ENCODE measurements at regions not wholly inside any gene's neighbourhood (a gene's known extent, or its start where the extent isn't known, plus 50 kb on each side); places are given as distances from the start of the nearest gene placed in this dataset.

DNA sequence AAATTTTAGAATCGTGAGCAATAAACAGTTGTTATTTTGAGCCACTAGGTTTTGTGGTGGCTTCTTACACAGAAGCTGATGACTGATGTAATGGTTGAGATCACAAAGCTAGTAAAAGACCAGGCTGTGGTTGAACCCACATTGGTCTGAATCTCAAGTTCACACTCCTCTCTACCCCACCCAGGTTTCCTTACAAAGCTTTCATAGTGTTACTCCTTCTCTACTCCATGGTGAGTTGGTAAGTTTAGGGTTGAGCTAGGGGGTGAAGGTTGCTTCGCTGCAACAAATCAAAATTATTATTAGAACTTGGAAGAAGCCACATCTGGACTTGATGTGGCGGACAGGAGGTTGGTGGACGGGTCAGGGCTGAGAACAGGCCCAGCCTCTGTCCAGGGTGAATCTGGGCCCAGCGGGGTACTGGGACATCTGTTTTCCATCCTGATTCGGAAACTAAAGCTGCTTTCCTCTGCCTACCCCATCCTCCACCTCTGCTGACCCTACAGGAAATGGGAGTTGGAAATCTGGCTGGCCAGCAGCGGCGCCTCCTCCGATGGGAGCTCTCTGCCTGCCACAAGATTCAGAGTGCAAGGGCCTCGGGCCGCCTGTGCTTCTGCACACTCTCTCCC is 86.3 kb downstream of the ZFP36L2 start:
- H3K4me1 Mint-ChIP-seq (ENCODE audit: low read depth) = peaks cover 53% of the 10 kb centered on the region
- H3K9me3 Mint-ChIP-seq = peaks cover 8% of the 10 kb centered on the region
- H3K27me3 Mint-ChIP-seq = no peaks in the 10 kb centered on the region
- no peaks in the 10 kb centered on the region for H3K36me3 Mint-ChIP-seq (ENCODE audit: low read depth)
- intact Hi-C loops (cut with micrococcal nuclease) = loop anchor here (10.0 kb wide), 1 partner anchor 285 kb away; no protein-coding TSS in a partner anchor
- H3K4me3 Mint-ChIP-seq = no peak overlapping the region
- no peak overlapping the region for H3K27ac Mint-ChIP-seq

DNA sequence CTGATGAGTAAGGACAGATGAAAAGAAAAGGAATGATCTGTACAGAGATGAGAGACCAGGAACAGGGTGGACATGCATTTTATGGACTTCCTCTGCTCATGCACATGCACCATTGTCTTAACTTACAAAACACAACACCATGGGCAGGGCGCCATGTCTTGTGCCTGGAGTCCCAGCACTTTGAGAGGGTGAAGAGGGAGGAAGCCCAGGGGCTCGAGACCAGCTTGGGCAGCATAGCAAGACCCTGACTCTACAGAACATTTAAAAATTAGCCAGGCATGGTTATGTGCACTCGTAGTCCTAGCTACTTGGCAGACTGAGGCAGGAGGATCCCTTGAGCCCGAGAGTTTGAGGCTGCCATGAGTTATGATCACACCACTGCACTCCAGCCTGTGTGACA is 86.9 kb downstream of the ZFP36L2 start:
- intact Hi-C loops (cut with micrococcal nuclease) = loop anchor here (10.0 kb wide), 1 partner anchor 285 kb away; no protein-coding TSS in a partner anchor
- no peak overlapping the region for H3K4me3 Mint-ChIP-seq
- H3K9me3 Mint-ChIP-seq = peaks cover 8% of the 10 kb centered on the region
- no peaks in the 10 kb centered on the region for H3K27me3 Mint-ChIP-seq
- no peak overlapping the region for H3K27ac Mint-ChIP-seq
- H3K36me3 Mint-ChIP-seq (ENCODE audit: low read depth) = no peaks in the 10 kb centered on the region
- peaks cover 49% of the 10 kb centered on the region for H3K4me1 Mint-ChIP-seq (ENCODE audit: low read depth)

DNA sequence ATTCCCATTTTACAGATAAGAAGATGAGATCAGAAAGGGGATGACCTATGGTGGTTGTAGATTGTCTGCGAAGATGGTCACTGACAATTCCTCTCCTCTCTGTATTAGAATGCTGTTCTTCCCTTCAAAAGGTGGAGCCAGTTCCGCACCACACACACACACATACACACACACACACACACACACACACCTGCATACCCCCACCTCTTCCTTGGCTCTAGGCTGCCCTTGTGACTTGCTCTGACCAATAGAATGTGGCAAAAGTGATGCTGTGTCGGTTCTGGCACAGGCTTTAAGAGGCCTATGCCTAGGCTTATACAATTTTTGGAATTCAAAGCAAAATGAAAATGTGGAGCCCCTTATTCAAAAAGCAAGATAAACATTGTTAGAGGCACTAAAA is 88.0 kb downstream of the ZFP36L2 start:
- Mint-ChIP-seq H3K9me3 (peaks cover 8% of the 10 kb centered on the region), H3K27ac (no peak overlapping the region), H3K27me3 (no peaks in the 10 kb centered on the region), H3K36me3 (ENCODE audit: low read depth) (no peaks in the 10 kb centered on the region), H3K4me3 (no peak overlapping the region), H3K4me1 (ENCODE audit: low read depth) (peaks cover 52% of the 10 kb centered on the region)
- intact Hi-C loops (cut with micrococcal nuclease) = loop anchor here (10.0 kb wide), 1 partner anchor 284 kb away; no protein-coding TSS in a partner anchor

DNA sequence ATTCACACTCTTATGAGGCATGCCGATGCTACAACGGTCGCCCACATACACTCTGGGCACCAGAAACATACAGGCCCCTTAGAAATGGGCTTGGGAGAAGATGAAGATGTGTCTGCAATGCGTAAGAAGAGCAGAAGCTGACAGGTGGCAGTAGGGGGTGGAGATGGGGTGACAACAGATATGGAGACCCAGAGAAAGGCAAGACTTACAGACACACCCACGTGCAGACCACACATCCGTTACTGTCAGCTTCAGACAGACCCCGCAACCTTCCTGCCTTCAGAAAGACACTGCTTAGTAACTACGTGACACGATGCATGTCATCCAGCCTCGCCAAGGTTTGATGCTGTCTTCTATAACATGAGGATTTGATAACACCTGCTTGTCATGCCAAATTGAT is 89.5 kb downstream of the ZFP36L2 start:
- H3K4me1 Mint-ChIP-seq (ENCODE audit: low read depth) = peaks cover 54% of the 10 kb centered on the region

DNA sequence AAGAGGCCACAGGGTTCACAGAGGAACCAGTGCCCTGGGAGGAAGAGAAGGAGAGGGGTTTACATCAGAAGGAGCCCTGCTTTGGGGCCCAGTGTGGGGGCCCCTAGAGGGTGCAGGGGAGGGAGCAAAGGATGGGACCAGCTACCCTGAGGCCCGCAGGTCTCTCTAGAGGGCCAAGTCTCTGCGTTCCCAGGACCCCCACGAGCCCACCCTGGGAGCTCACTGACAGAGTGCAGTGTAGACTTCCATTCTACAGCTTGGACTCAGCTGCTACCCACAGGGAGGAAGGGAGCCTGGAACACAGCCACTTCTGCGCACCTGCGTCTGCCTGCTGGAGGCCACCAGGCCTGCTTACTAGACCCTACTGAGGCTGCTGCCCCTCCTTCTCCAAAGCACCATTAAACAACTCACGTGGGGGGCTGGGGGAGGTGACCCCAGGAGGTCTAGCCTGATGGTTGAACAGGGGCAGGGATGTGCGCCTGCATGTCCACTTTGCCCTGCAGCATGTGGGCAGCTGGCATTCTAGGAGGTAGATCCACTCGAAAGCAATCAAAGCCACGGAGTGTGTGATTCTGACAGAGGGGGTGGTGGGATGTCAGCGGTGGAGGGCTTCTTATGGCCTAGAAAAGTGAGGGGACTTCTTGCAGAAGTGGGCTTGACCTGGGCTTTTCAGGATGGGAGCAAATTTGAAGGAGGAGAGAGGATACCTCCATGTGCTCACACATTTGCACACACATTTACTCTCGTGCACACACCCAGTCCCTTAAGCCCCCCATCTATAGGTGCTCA is 90.2 kb downstream of the ZFP36L2 start:
- Mint-ChIP-seq H3K36me3 (ENCODE audit: low read depth) (no peaks in the 10 kb centered on the region), H3K27me3 (no peaks in the 10 kb centered on the region), H3K9me3 (no peaks in the 10 kb centered on the region), H3K4me3 (no peak overlapping the region), H3K4me1 (ENCODE audit: low read depth) (peaks cover 60% of the 10 kb centered on the region), H3K27ac (peak overlapping the region; percentile 78)
- intact Hi-C loops (cut with micrococcal nuclease) = loop anchor here (10.0 kb wide), 1 partner anchor 281 kb away; no protein-coding TSS in a partner anchor

More for the DNA sequence above, 89.5 kb downstream of the ZFP36L2 start:
- intact Hi-C loops (cut with micrococcal nuclease) = loop anchor here (10.0 kb wide), 1 partner anchor 282 kb away; no protein-coding TSS in a partner anchor
- Mint-ChIP-seq H3K27ac (peak overlapping the region; percentile 9), H3K36me3 (ENCODE audit: low read depth) (no peaks in the 10 kb centered on the region), H3K9me3 (no peaks in the 10 kb centered on the region), H3K4me3 (no peak overlapping the region), H3K27me3 (no peaks in the 10 kb centered on the region)

DNA sequence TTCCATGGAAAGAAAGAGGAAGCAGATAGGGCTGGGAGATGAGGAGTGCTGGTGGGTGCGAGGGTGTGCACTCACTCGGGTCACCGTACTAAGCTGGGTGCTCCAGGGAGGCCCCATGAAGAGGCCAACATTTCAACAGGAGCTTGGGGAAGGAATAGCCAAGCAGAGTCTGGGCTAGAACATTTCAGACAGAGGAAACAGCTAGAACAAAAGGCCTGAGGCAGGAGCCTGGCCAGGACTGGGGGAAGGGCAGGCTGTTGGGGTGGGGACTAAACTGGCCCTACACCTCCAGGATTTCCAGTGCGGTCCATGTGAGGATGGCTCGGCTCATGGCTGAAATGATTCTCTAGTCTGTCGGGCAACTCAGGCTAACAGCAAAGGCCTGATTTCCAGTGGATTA is 90.8 kb downstream of the ZFP36L2 start:
- peak overlapping the region; percentile 78 for H3K27ac Mint-ChIP-seq
- no peaks in the 10 kb centered on the region for H3K27me3 Mint-ChIP-seq
- no peaks in the 10 kb centered on the region for H3K36me3 Mint-ChIP-seq (ENCODE audit: low read depth)
- H3K4me1 Mint-ChIP-seq (ENCODE audit: low read depth) = peaks cover 66% of the 10 kb centered on the region
- intact Hi-C loops (cut with micrococcal nuclease) = loop anchor here (10.0 kb wide), 1 partner anchor 281 kb away; no protein-coding TSS in a partner anchor
- no peaks in the 10 kb centered on the region for H3K9me3 Mint-ChIP-seq
- H3K4me3 Mint-ChIP-seq = no peak overlapping the region

DNA sequence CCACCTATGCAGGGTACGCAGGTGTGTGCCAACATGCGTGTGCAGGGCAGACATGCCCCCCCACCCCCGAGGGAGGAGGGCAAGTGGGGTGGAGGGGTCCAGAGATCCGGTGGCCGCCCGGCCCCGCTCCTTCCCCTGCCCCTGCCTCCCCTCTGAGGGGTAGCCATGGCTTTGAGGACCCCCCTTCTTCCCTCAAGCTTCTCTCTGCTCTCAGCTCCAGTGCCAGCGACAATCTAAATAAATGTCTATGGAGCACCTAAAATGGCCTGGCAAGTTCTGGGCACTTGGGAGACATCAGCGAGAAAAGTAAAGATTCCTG is 91.9 kb downstream of the ZFP36L2 start:
- H3K36me3 Mint-ChIP-seq (ENCODE audit: low read depth) = no peaks in the 10 kb centered on the region
- H3K27me3 Mint-ChIP-seq = no peaks in the 10 kb centered on the region
- peak overlapping the region; percentile 71 for H3K27ac Mint-ChIP-seq
- H3K9me3 Mint-ChIP-seq = no peaks in the 10 kb centered on the region
- peaks cover 77% of the 10 kb centered on the region for H3K4me1 Mint-ChIP-seq (ENCODE audit: low read depth)
- intact Hi-C loops (cut with micrococcal nuclease) = loop anchor here (5.0 to 10.0 kb wide), 3 partner anchors 33 to 348 kb away; no protein-coding TSS in a partner anchor
- no peak overlapping the region for H3K4me3 Mint-ChIP-seq

DNA sequence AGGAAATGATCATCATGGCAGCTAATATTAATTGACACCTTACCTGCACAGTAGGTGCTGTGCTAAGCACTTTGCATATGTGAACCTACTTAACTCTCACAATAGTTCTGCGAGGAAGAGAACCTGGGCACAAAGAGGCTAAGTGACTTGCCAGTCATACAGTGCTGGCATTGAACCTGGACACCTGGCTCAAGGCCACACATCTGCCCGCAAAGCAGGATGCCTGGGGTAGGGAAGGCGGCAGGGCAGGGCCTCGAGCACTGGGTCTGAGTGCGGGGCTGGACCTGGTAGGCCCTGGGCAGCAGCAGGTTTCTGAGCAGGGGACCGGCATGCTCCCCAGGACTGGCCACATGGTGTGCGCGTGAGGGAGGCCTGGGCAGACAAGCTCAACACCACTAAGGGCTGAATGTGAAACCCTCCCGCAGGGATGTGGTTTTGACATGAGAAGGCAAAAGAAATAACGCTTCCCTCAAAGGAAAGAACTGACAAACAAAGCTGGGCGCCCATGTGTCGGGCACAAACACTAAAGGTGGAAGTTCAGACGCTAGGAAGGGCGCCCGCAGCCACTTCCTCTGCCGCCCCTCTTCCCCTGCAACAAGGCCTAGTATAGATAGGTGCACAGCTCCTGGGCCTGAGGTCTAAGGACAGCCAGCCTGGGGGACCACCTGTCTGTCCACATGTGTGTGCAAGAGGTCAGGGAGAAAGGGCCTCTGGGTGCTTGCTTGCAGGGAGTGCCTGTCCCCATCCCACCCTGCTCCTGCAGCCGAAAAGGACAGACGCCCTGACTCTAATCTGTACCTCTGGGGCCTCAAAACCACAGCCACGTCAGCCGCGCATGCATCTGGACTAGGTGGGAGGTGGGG is 92.5 kb downstream of the ZFP36L2 start:
- Mint-ChIP-seq H3K27ac (peak overlapping the region; percentile 71), H3K9me3 (no peaks in the 10 kb centered on the region), H3K4me3 (no peak overlapping the region), H3K36me3 (ENCODE audit: low read depth) (no peaks in the 10 kb centered on the region), H3K27me3 (no peaks in the 10 kb centered on the region), H3K4me1 (ENCODE audit: low read depth) (peaks cover 83% of the 10 kb centered on the region)
- intact Hi-C loops (cut with micrococcal nuclease) = loop anchor here (5.0 to 10.0 kb wide), 3 partner anchors 33 to 348 kb away; no protein-coding TSS in a partner anchor

DNA sequence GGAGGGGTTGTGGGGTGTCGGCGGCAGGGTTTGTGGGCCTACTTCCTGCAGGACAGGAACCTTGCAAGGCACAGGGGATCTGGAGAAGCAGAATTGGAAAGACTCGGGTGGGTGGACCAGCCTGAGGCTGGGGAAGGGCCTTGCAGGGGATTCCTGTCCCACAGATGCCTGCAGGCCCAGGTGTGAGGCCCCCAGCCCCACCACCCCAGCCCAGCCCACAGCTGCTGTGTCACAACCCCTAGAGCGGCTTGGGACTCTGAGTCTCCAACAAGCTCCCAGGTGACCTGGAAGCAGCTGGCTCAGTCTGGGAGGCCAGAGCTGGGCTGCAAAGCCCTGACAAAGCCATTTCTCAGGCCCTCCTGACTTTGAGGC is 93.1 kb downstream of the ZFP36L2 start:
- H3K9me3 Mint-ChIP-seq = no peaks in the 10 kb centered on the region
- H3K27ac Mint-ChIP-seq = peak overlapping the region; percentile 71
- no peaks in the 10 kb centered on the region for H3K27me3 Mint-ChIP-seq
- no peak overlapping the region for H3K4me3 Mint-ChIP-seq
- no peaks in the 10 kb centered on the region for H3K36me3 Mint-ChIP-seq (ENCODE audit: low read depth)
- intact Hi-C loops (cut with micrococcal nuclease) = loop anchor here (5.0 to 10.0 kb wide), 3 partner anchors 34 to 349 kb away; no protein-coding TSS in a partner anchor
- H3K4me1 Mint-ChIP-seq (ENCODE audit: low read depth) = peaks cover 89% of the 10 kb centered on the region

DNA sequence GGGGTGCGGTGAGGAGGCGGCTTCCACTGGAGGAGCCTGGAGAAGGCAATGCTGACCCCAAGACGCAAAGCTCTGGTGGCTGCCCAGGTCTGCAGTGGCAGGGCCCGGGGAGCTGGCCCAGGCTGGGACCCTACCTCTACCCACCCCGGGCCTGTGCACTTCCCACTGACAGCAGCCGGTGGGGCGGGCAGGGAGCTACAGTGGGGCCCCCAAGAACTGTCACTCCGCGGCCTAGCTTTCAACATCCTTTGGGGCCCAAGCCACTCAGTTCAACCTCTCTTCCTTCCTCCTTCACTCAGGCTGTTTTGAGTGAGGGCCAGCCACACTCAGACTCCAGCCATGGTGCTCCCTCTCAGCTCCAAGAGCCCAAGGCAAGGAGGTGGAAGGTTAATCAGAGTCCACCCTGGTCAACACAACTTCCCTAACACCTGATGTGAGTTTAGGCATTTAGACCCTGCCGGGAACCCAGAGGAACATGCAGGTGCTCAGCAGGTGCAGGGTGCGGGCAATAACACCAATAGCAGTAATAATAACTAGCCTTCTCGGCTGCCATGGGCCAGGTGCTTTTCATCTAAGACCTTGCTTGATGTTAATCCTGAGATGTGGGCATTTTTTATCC is 93.6 kb downstream of the ZFP36L2 start:
- Mint-ChIP-seq H3K4me3 (no peak overlapping the region), H3K9me3 (no peaks in the 10 kb centered on the region), H3K36me3 (ENCODE audit: low read depth) (no peaks in the 10 kb centered on the region), H3K4me1 (ENCODE audit: low read depth) (peaks cover 93% of the 10 kb centered on the region), H3K27me3 (no peaks in the 10 kb centered on the region), H3K27ac (peak overlapping the region; percentile 84)
- intact Hi-C loops (cut with micrococcal nuclease) = loop anchor here (5.0 to 10.0 kb wide), 3 partner anchors 35 to 350 kb away; no protein-coding TSS in a partner anchor

DNA sequence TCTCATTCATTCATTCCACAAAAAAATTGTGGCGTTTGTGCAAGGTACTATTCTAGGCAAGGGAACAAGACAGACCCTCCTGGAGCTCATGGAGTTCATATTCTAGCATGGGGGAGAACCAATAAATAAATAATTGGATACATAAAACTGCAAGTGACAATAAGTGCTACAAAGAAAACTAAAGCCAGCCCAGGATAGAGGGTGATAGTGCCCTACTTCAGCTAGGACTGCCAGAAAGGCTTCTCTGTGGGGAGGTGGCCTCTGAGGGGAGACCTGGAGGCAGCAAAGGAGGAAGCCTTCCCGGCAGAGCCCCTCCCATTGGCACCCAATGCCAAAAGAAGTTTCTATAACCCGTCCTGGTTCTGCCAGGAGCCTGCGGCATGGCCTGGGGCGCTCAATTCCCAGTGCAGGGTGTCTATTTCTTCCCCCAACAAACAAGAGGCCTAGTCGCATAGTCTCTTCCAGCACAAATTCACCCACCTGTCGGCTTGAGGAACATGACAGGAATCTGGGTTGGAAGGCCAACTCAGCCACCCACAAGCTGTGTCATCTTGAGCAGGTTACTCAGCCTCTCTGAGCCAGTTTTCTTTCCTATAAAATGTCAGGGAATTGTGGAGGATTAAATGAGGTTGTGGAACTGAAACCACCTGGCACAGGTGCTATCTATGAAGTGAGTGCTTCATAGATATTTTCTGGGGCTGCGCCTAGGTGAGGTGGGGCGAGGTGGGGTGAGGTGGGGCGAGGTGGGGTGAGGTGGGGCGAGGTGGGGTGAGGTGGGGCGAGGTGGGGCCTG is 94.3 kb downstream of the ZFP36L2 start:
- intact Hi-C loops (cut with micrococcal nuclease) = loop anchor here (2.0 to 10.0 kb wide), 4 partner anchors 35 to 350 kb away; partner anchors contain the start of gene ZFP36L2
- Mint-ChIP-seq H3K36me3 (ENCODE audit: low read depth) (no peaks in the 10 kb centered on the region), H3K4me3 (peak overlapping the region; percentile 17), H3K9me3 (no peaks in the 10 kb centered on the region), H3K27ac (peak overlapping the region; percentile 84), H3K4me1 (ENCODE audit: low read depth) (peaks cover 93% of the 10 kb centered on the region), H3K27me3 (no peaks in the 10 kb centered on the region)

DNA sequence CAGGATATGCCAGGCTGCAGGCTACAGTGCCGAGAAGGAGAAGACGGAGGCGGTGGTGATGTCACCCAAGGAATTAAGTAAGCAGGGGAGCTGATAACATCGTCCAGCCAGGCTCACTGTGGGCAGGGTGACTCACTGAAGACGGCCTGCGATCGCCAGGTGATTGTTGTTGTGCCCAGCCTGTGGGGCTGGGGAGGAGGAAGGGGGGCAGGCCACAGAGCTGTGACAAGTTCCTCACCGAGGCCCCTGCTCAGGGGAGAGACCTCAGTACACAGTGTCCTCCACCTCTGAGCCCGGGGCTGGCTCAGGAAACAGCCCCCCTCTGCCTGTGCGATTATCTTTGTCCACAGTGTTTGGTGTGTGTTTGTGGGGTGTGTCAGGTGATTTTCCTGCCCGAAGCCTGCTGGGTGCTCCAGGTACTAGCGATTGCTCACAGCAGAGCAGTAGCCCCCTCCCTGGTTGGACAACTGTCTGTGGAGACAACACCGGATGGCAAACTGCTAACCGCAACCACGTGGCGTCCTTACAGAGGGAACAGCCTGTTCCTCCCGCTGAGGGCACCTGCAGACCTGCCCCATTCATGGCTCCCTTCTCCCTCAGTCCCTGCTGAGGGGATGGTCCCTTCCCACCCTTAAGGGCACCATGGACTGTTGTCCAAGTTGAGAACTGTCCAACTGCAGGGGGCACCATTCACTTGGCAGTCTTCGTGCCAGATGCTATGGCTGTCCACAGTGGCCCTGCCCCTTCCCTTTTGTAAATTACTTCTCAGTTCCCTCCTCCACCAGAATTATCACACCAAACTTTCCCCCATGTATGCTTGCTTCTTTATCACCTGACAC is 95.1 kb downstream of the ZFP36L2 start:
- intact Hi-C loops (cut with micrococcal nuclease) = loop anchor here (2.0 to 10.0 kb wide), 4 partner anchors 36 to 351 kb away; partner anchors contain the start of gene ZFP36L2
- Mint-ChIP-seq H3K27me3 (no peaks in the 10 kb centered on the region), H3K27ac (peak overlapping the region; percentile 84), H3K4me3 (peak overlapping the region; percentile 17), H3K4me1 (ENCODE audit: low read depth) (peaks cover 91% of the 10 kb centered on the region), H3K9me3 (no peaks in the 10 kb centered on the region), H3K36me3 (ENCODE audit: low read depth) (no peaks in the 10 kb centered on the region)
